NB4 (cell line): ENCODE measurements at regions not wholly inside any gene's neighbourhood (a gene's known extent, or its start where the extent isn't known, plus 50 kb on each side); places are given as distances from the start of the nearest gene placed in this dataset.

Experiments
- DNase-seq: peaks from one replicate; pipeline ENCODE4 v3.0.0; 2010; ENCODE audit warnings: low read depth
- H3K4me3 ChIP-seq: one replicate; pipeline ENCODE4 v1.5.1; 2011; ENCODE audit warnings: mild to moderate bottlenecking, low read depth, low read length, moderate library complexity
- CTCF ChIP-seq: IDR thresholded peaks from one replicate; pipeline ENCODE4 v1.5.1; 2012; ENCODE audit warnings: low read depth, low read length
- MYC ChIP-seq: IDR thresholded peaks from 2 replicates; pipeline ENCODE4 v1.6.1; 2011; ENCODE audit warnings: low read depth, low read length
- POLR2A ChIP-seq: IDR thresholded peaks from 2 replicates; pipeline ENCODE4 v1.6.1; 2011; ENCODE audit warnings: mild to moderate bottlenecking; ENCODE audit not compliant: insufficient read length; ENCODE audit errors: extremely low read depth
- TF ChIP-seq, protein P1 (sequence below): IDR thresholded peaks from 2 replicates; pipeline ENCODE4 v1.6.1; 2011; ENCODE audit warnings: low read depth, low read length

- no peak for DNase-seq
- H3K4me3 ChIP-seq: no peak overlapping the region
- TF ChIP-seq CTCF (no peak), POLR2A (no peak), MYC (no peak)
- TF ChIP-seq, protein P1, sequence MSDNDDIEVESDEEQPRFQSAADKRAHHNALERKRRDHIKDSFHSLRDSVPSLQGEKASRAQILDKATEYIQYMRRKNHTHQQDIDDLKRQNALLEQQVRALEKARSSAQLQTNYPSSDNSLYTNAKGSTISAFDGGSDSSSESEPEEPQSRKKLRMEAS: no peak
Measured at GRCh38 chr4:103787057-103787456, 67.3 kb upstream of the TACR3 start.

- TF ChIP-seq POLR2A (no peak), MYC (no peak), CTCF (no peak)
- TF ChIP-seq, protein P1: no peak
- DNase-seq: no peak
Measured at GRCh38 chr4:103786593-103786992, 66.8 kb upstream of the TACR3 start.

DNA sequence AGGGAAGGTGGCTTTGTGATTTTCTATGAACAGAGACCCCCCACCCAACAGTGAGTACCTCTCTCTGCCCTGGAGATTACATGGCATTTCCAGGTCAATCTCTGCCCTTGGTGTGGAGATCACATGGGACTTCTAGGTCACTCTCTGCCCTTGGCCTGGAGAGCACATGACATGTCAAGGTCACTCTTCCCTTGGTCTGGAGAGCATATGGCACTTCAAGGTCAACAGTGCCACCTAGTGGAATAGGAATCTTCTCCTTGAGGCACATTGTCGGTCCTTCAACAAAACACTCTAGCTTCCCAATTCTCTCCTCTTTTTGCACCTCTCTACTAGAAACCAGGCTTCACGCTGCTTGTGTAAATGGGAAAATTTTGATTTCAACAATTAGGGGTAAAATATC, 66.2 kb upstream of the TACR3 start:
- H3K4me3 ChIP-seq: no peak overlapping the region
- peak; percentile 70 for DNase-seq

More at GRCh38 chr4:103786593-103786992, 66.8 kb upstream of the TACR3 start:
- H3K4me3 ChIP-seq: no peak overlapping the region

DNA sequence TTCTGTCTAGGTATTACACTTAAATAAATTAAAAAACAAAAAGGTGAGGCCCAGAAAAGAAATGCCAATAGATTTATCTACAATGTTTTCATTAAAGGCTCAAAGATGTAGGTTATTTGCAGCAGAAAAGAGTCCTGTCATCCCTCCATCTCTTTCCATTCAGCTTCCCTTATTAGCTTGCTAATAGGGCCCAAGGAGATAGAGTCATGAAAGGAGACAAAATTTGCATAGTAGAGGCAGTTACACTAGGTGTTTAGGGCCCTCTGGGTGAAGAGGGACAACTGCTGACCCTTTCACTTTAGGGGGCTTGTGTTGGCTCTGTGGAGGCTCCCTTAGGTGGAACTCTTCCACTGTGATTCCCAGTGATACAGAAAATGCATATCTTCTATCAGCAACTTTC, 58.4 kb upstream of the TACR3 start:
- TF ChIP-seq CTCF: no peak
- no peak for TF ChIP-seq POLR2A
- TF ChIP-seq MYC: no peak
- TF ChIP-seq, protein P1: no peak
- DNase-seq: no peak
- no peak overlapping the region for H3K4me3 ChIP-seq

More for the DNA sequence above, 66.2 kb upstream of the TACR3 start:
- TF ChIP-seq CTCF (peak; percentile 51), POLR2A (no peak)
- TF ChIP-seq, protein P1: peak; percentile 56; the same call in 1 of the 2 replicates

DNA sequence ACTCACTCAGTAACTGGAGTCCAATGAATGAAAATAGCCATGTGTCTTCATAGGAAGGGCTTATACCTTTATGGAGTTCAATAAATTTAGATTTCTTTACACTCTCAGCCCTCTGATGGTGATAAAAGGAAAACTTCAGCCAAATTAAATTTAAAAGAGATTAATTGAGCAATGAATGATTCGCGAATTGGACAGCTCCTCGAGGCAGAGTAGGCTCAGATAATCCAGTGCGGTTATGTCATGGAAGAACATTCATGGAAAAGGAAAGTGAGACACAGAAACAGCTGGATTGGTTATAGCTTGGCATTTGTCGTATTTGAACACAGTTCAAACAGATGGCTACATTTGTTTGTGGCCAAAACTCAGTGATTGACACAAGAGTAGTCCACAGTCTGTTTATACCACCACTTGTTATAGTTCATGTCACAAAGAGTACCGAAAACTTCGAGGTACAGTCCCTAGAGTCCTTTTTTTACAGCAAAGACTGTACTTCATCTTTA, 54.6 kb upstream of the TACR3 start:
- no peak overlapping the region for H3K4me3 ChIP-seq
- TF ChIP-seq, protein P1: no peak
- DNase-seq: no peak

DNA sequence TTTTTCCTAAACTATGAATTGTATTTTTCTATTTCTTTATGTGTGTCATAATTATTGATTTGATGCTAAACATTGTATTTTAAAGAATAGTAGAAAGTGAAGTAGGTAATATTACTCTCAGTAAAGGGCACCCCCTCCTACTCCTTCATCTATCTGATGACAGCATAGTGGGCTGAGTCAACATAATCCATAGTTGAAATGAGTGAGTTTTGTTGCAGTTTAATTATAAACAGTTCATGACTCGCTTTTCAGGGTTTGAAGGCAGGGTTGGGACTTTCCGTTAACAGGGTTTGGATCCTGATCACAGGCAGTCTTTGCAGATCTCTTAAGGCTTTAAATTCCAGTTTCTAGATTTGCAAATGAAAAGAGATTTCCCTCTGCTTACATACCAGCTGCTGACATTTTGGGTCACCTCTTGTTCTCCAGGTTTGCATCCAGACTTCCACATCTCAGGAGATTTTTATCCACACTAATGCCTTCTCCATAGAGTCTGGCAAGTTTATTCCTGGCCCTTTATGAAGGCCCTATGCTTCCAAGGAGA, 54.0 kb upstream of the TACR3 start:
- TF ChIP-seq MYC (no peak), POLR2A (no peak), CTCF (no peak)
- DNase-seq: no peak
- H3K4me3 ChIP-seq: no peak overlapping the region
